IMR-90 (cell line): ENCODE measurements at regions not wholly inside any gene's neighbourhood (a gene's known extent, or its start where the extent isn't known, plus 50 kb on each side); places are given as distances from the start of the nearest gene placed in this dataset.

Experiments
- CEBPB ChIP-seq: IDR thresholded peaks from 2 replicates; pipeline ENCODE4 v1.6.1; 2012; ENCODE audit warnings: low read depth, low read length, improper control_type of control experiment
- FOS ChIP-seq: fragments of 150-350 bp; IDR thresholded peaks from 2 replicates; pipeline ENCODE4 v1.6.1; 2016; ENCODE audit warnings: low read depth, low read length
- POLR2A ChIP-seq: IDR thresholded peaks from 2 replicates; pipeline ENCODE4 v1.6.1; 2012; ENCODE audit warnings: mild to moderate bottlenecking, low read depth, low read length
- RCOR1 ChIP-seq: IDR thresholded peaks from 2 replicates; pipeline ENCODE4 v1.6.1; 2012; ENCODE audit warnings: mild to moderate bottlenecking, low read length, improper control_type of control experiment; ENCODE audit not compliant: insufficient replicate concordance
- TF ChIP-seq, protein P1 (sequence below): conservative IDR thresholded peaks from 2 replicates; pipeline ENCODE4 v1.5.1; 2012; ENCODE audit warnings: mild to moderate bottlenecking, low read depth, low read length, improper control_type of control experiment

DNA sequence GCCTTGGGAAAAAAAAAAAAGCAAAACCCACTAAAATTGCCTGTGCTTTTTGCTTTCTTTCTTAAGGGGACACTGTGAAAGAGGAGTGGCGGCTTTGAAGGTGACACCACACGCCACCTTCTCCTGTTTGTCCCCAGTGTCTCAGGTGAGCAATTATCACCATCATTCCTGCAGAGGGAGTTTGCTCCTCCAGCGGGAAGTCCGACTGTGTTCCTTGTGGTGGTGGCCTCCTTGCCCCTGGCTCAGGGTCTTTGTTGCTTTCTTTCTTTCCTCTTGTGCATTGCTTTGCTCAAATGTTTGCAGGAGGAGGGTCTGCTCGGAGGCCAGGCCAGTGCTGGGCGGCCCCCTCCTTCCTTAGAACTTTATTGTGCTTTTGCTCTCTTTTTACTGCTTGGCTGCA, 164.3 kb upstream of the CXCR4 start:
- TF ChIP-seq CEBPB (no peak), POLR2A (no peak), FOS (no peak), RCOR1 (no peak)
- TF ChIP-seq, protein P1, sequence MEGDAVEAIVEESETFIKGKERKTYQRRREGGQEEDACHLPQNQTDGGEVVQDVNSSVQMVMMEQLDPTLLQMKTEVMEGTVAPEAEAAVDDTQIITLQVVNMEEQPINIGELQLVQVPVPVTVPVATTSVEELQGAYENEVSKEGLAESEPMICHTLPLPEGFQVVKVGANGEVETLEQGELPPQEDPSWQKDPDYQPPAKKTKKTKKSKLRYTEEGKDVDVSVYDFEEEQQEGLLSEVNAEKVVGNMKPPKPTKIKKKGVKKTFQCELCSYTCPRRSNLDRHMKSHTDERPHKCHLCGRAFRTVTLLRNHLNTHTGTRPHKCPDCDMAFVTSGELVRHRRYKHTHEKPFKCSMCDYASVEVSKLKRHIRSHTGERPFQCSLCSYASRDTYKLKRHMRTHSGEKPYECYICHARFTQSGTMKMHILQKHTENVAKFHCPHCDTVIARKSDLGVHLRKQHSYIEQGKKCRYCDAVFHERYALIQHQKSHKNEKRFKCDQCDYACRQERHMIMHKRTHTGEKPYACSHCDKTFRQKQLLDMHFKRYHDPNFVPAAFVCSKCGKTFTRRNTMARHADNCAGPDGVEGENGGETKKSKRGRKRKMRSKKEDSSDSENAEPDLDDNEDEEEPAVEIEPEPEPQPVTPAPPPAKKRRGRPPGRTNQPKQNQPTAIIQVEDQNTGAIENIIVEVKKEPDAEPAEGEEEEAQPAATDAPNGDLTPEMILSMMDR: no peak
